ENCODE measurements at regions not wholly inside any gene's neighbourhood (a gene's known extent, or its start where the extent isn't known, plus 50 kb on each side); places are given as distances from the start of the nearest gene placed in this dataset.
"Not testable (repeated sequence)": the region's sequence is repeated elsewhere in the genome, so short reads cannot be mapped to it uniquely, and the experiment has no call there.

GRCh38 chr14:97058074-97058467 lies 260.9 kb downstream of the VRK1 start:
- DNase-seq (ENCODE audit: insufficient read length, low spot score) (no peak), FAIRE-seq (no peak)
- TF ChIP-seq CTCF (IDR thresholded peaks at IDR 0.05; ENCODE audit: insufficient read depth, missing control alignments) = no peak

DNA sequence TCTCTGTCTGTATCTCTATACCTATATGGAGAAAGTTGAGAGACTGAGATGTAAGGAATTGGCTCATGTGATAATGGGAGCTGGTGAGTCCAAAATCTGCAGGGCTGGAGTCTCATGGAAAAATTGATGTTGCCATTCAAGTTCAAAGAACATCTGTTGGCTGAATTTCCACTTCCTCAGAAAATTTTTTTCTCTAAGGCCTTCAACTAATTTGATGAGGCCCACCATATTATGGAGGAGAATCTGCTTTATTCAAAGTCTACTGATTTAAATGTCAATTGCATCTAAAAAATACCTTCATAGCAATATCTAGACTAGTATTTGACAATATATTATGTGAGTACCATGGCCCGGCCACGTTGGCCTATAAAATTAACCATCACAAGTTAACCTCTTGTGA lies 261.4 kb downstream of the VRK1 start:
- no peak for TF ChIP-seq CTCF (IDR thresholded peaks at IDR 0.05; ENCODE audit: insufficient read depth, missing control alignments)

GRCh38 chr14:97061198-97061597 lies 264.0 kb downstream of the VRK1 start:
- no peak for TF ChIP-seq CTCF (IDR thresholded peaks at IDR 0.05; ENCODE audit: insufficient read depth, missing control alignments)
- DNase-seq (ENCODE audit: insufficient read length, low spot score) = no peak
- FAIRE-seq = no peak

More for the DNA sequence above, 261.4 kb downstream of the VRK1 start:
- FAIRE-seq = no peak
- DNase-seq (ENCODE audit: insufficient read length, low spot score) = no peak

- no peak for DNase-seq (ENCODE audit: insufficient read length, low spot score)
- no peak for TF ChIP-seq CTCF (IDR thresholded peaks at IDR 0.05; ENCODE audit: insufficient read depth, missing control alignments)
- no peak for FAIRE-seq
Observed at GRCh38 chr14:97061714-97062113, 264.5 kb downstream of the VRK1 start.

DNA sequence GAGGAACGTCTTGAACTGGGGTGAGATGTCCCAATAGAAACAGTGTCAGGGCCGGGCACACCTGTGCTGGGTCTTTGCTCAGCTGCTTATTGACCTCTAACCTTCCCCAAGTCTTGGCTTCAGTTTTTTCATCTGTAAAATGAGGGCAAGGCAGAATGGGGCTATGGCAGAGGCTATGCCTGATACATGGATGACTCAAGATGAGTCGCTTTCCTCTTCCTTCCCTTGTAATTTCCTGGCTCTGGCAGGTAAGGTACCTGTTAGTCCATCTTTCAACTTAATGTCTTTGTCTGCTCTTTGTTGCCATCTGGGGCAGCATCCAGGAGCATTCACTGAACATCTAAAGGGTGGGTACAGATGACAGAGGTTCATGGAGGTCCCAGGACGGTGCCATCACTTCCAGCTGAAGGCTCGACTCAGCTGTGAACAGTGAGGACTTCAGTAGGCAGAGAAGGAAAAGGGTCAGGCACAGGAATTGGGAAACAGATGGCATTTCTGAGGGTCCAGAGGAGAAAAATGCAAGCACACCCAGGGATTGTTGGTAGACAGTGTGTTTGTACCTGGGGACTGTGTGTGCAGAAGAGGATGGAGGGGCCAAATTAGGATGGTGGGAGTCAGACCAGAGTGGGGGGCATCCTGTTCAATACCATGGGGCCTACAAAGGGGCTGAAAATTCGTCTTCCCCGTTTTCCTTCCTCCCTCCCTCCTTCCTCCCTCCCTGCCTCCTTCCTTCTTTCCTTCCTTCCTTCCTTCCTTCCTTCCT lies 268.3 kb downstream of the VRK1 start:
- DNase-seq (ENCODE audit: insufficient read length, low spot score) (no peak), FAIRE-seq (no peak)
- no peak for TF ChIP-seq CTCF (IDR thresholded peaks at IDR 0.05; ENCODE audit: insufficient read depth, missing control alignments)

- DNase-seq (ENCODE audit: insufficient read length, low spot score) (no peak), FAIRE-seq (no peak)
- TF ChIP-seq CTCF (IDR thresholded peaks at IDR 0.05; ENCODE audit: insufficient read depth, missing control alignments) = no peak
Observed at GRCh38 chr14:97066068-97066899, 269.1 kb downstream of the VRK1 start.

DNA sequence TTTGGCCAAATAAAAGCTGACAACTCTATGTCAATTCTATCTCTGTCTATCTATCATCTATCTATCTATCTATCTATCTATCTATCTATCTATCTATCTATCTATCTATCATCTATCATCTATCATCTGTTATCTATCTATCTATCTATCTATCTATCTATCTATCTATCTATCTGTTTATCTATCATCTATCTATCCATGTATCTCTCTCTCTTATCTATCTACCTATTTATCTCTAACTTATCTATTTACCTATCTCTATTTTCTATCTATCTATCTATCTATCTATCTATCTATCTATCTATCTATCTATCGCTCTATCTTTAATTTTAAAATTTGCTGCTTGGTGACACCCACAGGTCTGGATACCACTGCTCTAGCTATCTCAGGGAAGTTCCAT lies 271.1 kb downstream of the VRK1 start:
- FAIRE-seq; DNase-seq (ENCODE audit: insufficient read length, low spot score): not testable (repeated sequence)
